BJ (cell line): ENCODE measurements at regions not wholly inside any gene's neighbourhood (a gene's known extent, or its start where the extent isn't known, plus 50 kb on each side); places are given as distances from the start of the nearest gene placed in this dataset.

ENCODE experiments used
- CTCF ChIA-PET: fragments of 350-600 bp; formaldehyde crosslinking; extraction: SDS; loops from one replicate; lab custom pipeline; 2021; ENCODE audit warnings: antibody characterized with exemption, inconsistent platforms; lab: Yijun Ruan, JAX
- POLR2A ChIA-PET: fragments of 300-600 bp; sonication (Branson Sonifier 250); formaldehyde crosslinking; extraction: SDS; loops from one replicate; lab custom pipeline; 2021; ENCODE audit warnings: antibody characterized with exemption; lab: Charles Lee
- DNase-seq: peaks from one replicate; pipeline ENCODE4 v3.0.0-alpha.2; 2011; ENCODE audit warnings: low read depth
- H3K27me3 ChIP-seq: 2 replicates; pipeline ENCODE4 v1.6.0; 2011; ENCODE audit warnings: low read length; ENCODE audit not compliant: control insufficient read depth, insufficient read depth
- H3K36me3 ChIP-seq: 2 replicates; pipeline ENCODE4 v1.5.1; 2011; ENCODE audit warnings: low read length; ENCODE audit not compliant: control insufficient read depth, insufficient read depth
- H3K4me3 ChIP-seq: 2 replicates; pipeline ENCODE4 v1.5.1; 2011; ENCODE audit warnings: low read depth, mild to moderate bottlenecking, control low read depth, low read length
- CTCF ChIP-seq: IDR thresholded peaks from 2 replicates; pipeline ENCODE4 v1.5.1; 2011; ENCODE audit warnings: low read depth, mild to moderate bottlenecking, control low read depth, inconsistent platforms, low read length, moderate library complexity; ENCODE audit not compliant: insufficient read depth

GRCh38 chrX:143401160-143401559, 116.1 kb downstream of the SPANXN3 start:
- ChIA-PET CTCF (no interaction called here), POLR2A (no interaction called here)
- Histone ChIP-seq H3K36me3 (no peaks in the 10 kb centered on the region), H3K4me3 (no peak overlapping the region), H3K27me3 (no peaks in the 10 kb centered on the region)
- no peak for DNase-seq
- no peak for TF ChIP-seq CTCF

DNA sequence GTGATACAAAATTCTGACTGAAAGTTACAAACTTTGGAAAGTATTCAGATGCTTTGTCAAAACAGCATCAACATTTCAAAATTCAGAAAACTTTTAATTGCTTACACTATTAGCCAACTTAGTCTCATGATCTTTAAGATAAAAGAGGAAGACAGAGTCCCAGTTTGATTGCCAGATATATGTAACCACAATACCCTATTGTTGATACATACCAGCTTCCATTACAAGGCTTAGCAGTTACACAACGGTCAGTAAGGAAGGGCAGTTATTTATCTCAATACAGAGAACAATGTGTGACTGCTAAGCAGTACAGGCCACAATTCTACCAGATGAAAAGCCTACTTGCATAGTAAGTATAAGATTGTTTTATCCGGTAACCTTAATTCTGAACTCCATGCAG, 138.4 kb downstream of the SPANXN3 start:
- no peak for DNase-seq
- ChIA-PET POLR2A (no interaction called here), CTCF (interaction anchor here (0.7 kb wide), 1 partner anchor 33 kb away, joined by 4 read pairs; no protein-coding TSS in a partner anchor)
- H3K36me3 ChIP-seq: no peaks in the 10 kb centered on the region
- H3K27me3 ChIP-seq: no peaks in the 10 kb centered on the region
- TF ChIP-seq CTCF: no peak
- no peak overlapping the region for H3K4me3 ChIP-seq

DNA sequence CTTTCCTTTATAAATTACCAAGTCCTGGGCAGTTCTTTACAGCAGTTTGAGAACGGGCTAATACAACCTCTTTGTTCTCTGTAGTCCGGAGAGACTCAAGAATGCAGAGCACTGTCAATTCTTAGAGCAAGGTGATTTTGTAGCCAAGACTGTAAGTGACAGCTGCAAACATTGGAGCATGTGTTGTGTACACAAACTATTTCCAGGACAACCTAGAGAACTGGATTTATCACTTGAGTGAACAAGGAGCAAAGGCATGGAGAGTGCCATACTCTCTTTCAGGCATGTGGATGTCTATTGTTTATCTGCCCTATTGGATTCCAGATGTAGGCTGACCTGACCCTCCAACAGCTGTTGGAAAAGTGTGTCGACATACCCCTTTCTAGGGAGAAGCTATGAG, 153.9 kb downstream of the SPANXN3 start:
- H3K36me3 ChIP-seq: no peaks in the 10 kb centered on the region
- no peak for DNase-seq
- H3K4me3 ChIP-seq: no peak overlapping the region
- no peaks in the 10 kb centered on the region for H3K27me3 ChIP-seq
- POLR2A ChIA-PET: no interaction called here
- no peak for TF ChIP-seq CTCF
- CTCF ChIA-PET: no interaction called here

GRCh38 chrX:143340190-143340589, 177.1 kb downstream of the SPANXN3 start:
- ChIA-PET POLR2A (no interaction called here), CTCF (no interaction called here)
- no peak for DNase-seq
- no peak overlapping the region for H3K4me3 ChIP-seq
- no peaks in the 10 kb centered on the region for H3K36me3 ChIP-seq
- H3K27me3 ChIP-seq: no peaks in the 10 kb centered on the region
- no peak for TF ChIP-seq CTCF

GRCh38 chrX:143336261-143336660, 181.0 kb downstream of the SPANXN3 start:
- Histone ChIP-seq H3K27me3 (no peaks in the 10 kb centered on the region), H3K36me3 (no peaks in the 10 kb centered on the region), H3K4me3 (no peak overlapping the region)
- ChIA-PET POLR2A (no interaction called here), CTCF (interaction anchor here (0.7 kb wide), 1 partner anchor 38 kb away, joined by 3 read pairs; no protein-coding TSS in a partner anchor)
- no peak for TF ChIP-seq CTCF
- DNase-seq: no peak
